ENCODE measurements at regions not wholly inside any gene's neighbourhood (a gene's known extent, or its start where the extent isn't known, plus 50 kb on each side); places are given as distances from the start of the nearest gene placed in this dataset.

DNA sequence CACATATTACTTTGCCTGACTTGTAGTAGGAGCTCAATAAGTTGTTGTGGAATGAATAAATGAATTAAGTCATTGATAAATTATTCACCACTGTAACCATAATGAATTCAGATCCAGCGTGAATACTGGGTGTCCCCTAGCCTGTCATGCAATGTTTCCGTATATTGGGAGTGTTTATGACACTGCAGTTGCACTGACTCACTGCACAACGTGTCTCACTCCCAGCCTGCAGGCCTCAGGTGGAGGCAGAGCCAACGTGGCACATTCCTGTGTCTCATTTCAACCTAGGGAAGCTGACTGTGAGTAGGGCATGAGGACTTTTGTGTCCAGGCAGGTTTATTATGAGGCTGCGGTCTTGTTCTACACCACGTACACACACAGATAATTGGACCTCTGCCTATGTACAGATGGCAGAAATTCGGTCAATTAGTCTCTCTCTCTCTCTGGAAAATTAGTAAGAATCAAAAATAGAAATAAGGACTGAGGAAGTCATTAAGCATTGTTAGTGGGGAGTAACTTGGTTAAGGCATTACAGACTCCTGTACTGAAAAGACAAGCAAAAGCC lies 299.1 kb upstream of the IGFBP3 start:
- H2BK120ac ChIP-seq (ENCODE audit: low read depth, low read length) = no peak overlapping the region
- no peak overlapping the region; the same call in 1 of the 2 replicates for H3K14ac ChIP-seq (replicated peaks; ENCODE audit: low read depth, low read length)
- ATAC-seq (ENCODE audit: low read depth) = no peak
- no peaks in the 10 kb centered on the region for H3K36me3 ChIP-seq (ENCODE audit: control insufficient read depth, insufficient read depth, low read length)
- CTCF ChIA-PET = interaction anchor here (0.6 to 1.1 kb wide), 2 partner anchors 264 to 298 kb away, joined by 3 read pairs; no protein-coding TSS in a partner anchor
- no peak overlapping the region for H3K18ac ChIP-seq (ENCODE audit: low read depth, low read length)
- no peak overlapping the region for H2BK15ac ChIP-seq (ENCODE audit: low read depth, low read length)
- no peak for TF ChIP-seq NFE2L2 (IDR thresholded peaks at IDR 0.05; ENCODE audit: low read depth, low read length)
- H2BK5ac ChIP-seq (ENCODE audit: low read depth, low read length, poor library complexity, severe bottlenecking) = peak overlapping the region; percentile 17
- no peaks in the 10 kb centered on the region for H4K20me1 ChIP-seq (ENCODE audit: insufficient read depth, low read length)
- H3K79me1 ChIP-seq (ENCODE audit: low read depth in 1 of 2, low read length in 2 of 2) = no peaks in the 10 kb centered on the region
- H3K27ac ChIP-seq (ENCODE audit: insufficient read depth, low read length) = no peak overlapping the region
- H2BK20ac ChIP-seq (ENCODE audit: low read depth, low read length) = peak overlapping the region; percentile 8; the same call in 1 of the 2 replicates
- in situ Hi-C loops (cut with MboI; ENCODE audit: low sequenced_read_pairs) = no loop called here
- POLR2A ChIA-PET (ENCODE audit: unreplicated experiment) = no interaction called here
- no peak overlapping the region for H3K56ac ChIP-seq (ENCODE audit: extremely low read depth, insufficient read depth, low read length)
- no TSS peak for BruUV-seq (replicated peaks)
- H3K4me1 ChIP-seq (ENCODE audit: control insufficient read depth, insufficient read depth, low read length) = no peaks in the 10 kb centered on the region
- intact Hi-C loops (cut with micrococcal nuclease) = no loop called here
- no peak overlapping the region for H4K5ac ChIP-seq (ENCODE audit: low read depth, low read length)
- no peak overlapping the region for H3K4ac ChIP-seq (ENCODE audit: low read depth, low read length)
- H2AK5ac ChIP-seq (ENCODE audit: low read depth, low read length) = no peak overlapping the region
- H3K27me3 ChIP-seq (ENCODE audit: control insufficient read depth, insufficient read depth, low read length) = peaks cover 2% of the 10 kb centered on the region; the same call in 1 of the 2 replicates
- no peak overlapping the region for H2AK9ac ChIP-seq (replicated peaks; ENCODE audit: low read depth, low read length, poor library complexity)
- no CpG with 5 or more reads among the region's 7 CpGs for WGBS, 2 experiments (ENCODE audit: extremely low coverage in 2 of 2, insufficient read length in 1 of 2)
- H3K9ac ChIP-seq (ENCODE audit: low read depth, low read length) = no peak overlapping the region
- H4K8ac ChIP-seq (ENCODE audit: low read depth in 2 of 2, low read length in 2 of 2) = no peak overlapping the region
- H4K91ac ChIP-seq (ENCODE audit: insufficient read depth, low read depth, low read length) = 0 out of 2 replicates have a peak overlapping the region, but pooled peaks have one; percentile 11
- H2AFZ ChIP-seq (replicated peaks; ENCODE audit: low read length, poor library complexity) = no peak overlapping the region
- H3K4me2 ChIP-seq (ENCODE audit: low read depth, low read length) = no peak overlapping the region
- no peak overlapping the region for H3K23ac ChIP-seq (ENCODE audit: low read depth, low read length)
- H3K9me1 ChIP-seq (ENCODE audit: insufficient read depth, low read length) = 0 out of 2 replicates have a peak, but pooled peaks cover 3% of the 10 kb centered on the region
- dilution Hi-C loops (cut with HindIII; ENCODE audit: low sequenced_read_pairs, unreplicated experiment) = no loop called here
- no peak overlapping the region for H3K4me3 ChIP-seq (ENCODE audit: insufficient read depth, low read depth, low read length)
- DNase-seq = peak; percentile 23
- H3K9me3 ChIP-seq (ENCODE audit: control insufficient read depth, insufficient read depth, low read length) = no peaks in the 10 kb centered on the region

Data from IMR-90 (cell line).